AG20443 (cell line): ENCODE measurements at regions not wholly inside any gene's neighbourhood (a gene's known extent, or its start where the extent isn't known, plus 50 kb on each side); places are given as distances from the start of the nearest gene placed in this dataset.

Experiments used
- DNase-seq: peaks from one replicate; pipeline ENCODE4 v3.0.0; 2012; ENCODE audit warnings: low spot score, mixed read lengths

DNA sequence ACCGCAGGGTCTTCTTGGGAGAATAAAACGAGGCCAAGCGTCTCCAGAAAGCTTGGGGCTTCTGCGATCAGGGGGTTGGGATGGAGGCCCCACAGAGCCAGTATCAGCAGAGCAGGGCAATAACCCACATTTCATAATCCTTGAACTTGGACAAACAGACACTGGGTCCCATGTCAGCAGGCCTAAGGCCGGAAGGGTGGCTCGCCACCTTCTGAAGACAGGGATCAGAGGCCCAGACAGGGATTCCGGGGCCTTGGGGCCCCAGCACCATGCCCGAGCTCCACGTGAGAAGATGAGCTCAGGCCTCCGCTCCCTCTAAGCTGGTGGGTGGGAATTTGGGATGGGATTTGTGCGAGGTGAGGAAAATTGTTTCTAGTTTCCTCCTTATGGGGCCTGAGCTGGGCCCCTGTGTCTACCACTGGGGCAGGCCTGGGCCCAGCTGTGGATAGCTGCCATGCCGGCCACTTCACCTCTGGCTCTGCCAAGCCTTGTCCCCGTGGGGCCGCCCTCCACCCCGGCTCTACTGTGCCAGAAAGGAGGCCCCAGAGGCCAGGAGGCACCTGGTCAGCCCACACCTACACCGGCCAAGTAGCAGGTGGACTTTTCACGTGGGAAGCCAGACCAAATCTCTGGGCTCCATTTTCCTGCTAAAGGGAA is 67.2 kb upstream of the DLK1 start:
- DNase-seq = no peak

GRCh38 chr14:100660498-100660881 is 66.2 kb upstream of the DLK1 start:
- no peak for DNase-seq

DNA sequence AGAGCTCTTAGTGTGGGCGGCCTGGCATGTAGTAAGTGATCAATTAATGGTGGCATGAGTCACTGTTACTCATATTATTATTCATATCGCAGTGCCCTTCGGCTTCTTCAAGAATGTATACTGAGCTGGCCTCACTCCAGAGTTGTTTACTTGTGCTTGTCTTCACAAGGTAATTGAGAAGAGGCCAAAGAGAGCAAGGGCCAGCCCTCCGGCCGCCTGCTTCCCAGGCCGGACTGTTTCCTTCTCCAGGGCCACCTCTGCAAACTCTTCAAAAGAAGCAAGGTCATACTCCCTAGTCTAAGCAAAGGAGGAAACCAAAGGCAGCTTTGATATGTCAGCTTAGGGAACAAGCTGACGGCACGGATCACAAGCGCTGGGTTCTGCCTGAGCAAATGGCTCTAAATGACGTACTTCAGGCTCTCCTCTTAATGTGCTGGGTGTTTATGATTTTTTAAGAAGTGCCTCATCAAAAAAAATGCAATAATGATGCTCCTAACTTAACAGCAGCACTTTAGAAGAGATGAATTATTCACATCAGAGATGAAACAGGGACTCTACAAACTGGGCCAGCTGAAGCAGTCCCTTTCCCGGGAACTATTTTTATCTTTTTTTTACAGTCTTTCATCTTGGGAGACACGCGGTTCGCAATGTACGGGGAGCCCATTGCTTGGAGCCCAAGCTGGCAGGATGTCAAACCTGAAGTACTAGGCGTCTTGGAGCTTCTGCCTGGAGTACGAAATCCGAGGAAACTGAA is 65.6 kb upstream of the DLK1 start:
- DNase-seq = no peak

GRCh38 chr14:100662879-100663760 is 63.6 kb upstream of the DLK1 start:
- peak; percentile 84 for DNase-seq

DNA sequence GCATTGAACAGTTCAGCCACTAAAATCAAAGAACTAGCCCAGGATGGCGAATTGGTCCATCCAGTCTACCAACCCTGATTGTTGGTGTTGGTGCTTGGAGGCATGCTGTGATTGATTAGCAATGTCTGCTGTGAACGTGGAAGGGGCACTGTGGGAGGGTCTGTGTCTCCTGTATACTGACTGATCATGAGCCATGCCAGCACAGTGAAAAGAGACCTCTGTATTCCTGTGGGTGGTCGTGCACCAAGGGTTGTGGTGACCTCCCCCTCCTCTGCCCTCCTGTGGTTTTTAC is 63.0 kb upstream of the DLK1 start:
- DNase-seq = no peak

DNA sequence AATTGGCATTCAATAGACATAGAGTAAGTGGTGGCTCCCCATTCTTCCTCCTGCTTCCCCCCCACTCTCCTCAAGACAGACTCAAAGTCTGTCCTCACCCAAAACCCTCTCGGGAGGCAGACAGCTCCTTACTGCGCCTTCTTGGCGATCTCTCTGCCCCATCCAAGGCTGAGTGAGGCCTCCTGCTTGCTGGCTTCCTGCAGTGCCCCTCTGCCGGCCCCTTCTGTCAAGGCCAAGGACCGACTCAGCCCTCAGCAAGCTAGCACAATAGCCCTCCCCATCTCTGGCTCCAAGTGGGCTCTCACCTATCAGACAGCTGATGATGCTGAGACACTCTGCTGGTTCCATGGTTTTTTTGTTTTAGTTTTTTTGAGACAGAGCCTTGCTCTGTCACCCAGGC is 62.5 kb upstream of the DLK1 start:
- no peak for DNase-seq

DNA sequence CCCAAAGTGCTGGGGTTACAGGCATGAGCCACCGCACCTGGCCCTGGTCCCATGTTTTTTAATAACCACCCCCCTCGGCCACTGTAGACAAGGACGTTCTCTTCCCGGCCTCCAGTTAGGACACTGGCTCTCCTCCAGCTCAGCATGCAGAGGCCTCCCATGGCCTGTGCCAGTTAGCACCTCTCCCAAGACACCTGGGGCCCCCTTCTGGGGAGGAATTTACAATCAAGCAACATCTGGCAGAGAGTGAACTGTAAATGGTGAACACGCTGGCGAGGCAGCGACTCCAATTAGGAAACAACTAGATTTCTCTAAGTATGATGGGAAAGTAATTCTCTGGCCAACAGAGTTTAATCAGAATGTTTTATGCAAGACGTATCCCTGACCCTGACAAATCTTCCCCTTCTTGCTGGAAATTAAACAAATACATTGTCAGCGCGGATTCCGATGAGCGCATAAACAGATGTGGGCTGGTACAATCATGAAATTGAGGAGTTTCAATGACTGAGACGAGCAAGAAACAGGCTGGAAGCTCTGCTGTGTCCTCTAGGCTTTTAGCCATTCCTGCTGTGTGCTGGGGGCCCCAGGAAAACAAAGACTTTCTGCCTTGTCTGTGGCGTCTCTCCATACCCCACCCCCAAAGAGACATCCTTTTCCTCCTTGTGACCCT is 61.7 kb upstream of the DLK1 start:
- DNase-seq = peak; percentile 67

DNA sequence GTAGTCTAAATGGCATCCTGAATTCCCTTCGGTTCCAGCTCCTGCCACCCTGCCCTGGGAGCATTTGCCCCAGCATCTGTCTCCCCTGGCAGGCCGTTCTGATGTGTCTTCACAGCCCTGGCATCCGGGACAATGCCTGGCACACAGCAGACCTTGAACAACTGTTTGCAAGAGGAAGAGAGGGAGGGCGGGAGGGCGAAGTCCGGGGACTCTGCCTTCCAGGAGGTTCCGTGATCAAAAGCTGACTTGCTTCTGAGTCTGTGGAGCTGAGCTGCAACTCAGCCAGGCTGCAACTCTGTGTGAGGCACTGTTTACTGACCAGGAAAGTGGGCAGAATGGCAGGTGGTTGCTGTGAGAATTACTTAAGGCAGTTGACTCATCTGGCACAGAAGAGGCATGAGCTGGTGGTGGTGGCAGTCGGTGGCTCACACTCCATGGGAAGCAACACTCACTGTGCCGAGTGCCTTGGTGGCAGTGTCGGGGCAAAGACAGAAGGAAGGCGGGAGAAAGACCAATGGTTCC is 61.1 kb upstream of the DLK1 start:
- DNase-seq = no peak

DNA sequence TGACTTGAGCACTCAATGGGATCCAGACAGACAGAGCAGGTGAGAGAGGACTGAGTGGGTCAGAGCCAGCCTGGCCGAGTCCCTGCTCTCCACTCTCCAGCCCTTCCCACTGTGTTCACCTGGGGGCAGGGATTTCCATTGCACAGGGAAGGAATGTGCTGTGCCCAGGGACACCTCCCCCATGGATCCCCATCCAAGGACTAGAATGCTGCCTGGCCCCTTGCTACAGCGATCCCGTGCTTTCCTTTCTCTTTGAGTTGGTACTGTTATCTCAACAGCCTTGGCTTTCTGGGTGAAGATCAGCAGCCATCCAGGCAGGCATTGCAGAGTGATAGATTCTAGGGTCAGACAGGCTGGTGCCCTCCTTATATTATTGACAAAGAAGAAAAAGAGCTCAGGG is 60.3 kb upstream of the DLK1 start:
- DNase-seq = no peak

- no peak for DNase-seq
Observed at GRCh38 chr14:100666851-100667250, 59.8 kb upstream of the DLK1 start.

DNA sequence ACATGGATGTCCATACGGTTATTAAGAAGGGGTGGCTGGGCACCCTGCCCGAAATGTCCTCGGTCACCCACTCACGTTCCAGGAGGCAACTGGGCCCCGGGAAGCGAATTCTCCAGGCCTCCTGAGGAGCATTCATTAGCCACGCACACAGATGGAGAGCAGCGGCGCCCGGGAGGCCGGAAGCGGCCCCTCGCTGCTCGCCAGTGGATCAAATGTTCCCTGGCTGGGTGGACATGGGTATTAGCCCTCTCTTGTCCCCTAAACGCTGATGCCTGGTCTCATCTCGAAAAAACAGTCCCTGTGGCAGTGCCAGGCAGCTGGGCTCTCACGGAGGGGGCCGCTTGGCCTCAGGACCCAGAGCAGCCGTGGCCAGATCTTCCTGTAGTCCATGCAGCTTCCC is 59.0 kb upstream of the DLK1 start:
- DNase-seq = no peak

GRCh38 chr14:100668352-100668751 is 58.3 kb upstream of the DLK1 start:
- no peak for DNase-seq

DNA sequence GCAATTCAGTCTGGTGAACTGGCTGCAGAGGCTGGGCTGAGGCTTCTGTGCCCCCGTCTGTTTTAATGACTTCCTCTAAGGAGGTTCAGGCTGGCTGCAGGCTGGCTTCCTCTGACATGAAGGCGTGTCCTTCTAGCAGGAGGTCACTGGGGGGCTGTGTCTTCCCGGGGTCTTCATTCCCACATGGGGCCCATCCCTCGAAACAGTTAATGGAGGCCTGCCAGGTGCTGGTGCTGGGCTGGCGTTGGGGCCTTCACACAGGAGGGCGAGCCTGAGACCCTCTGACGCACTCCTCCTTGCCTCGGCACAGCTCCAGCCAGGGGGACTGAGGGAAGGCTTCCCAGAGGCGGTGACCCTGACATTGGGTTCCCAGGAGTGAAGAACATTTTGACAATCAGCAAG is 57.7 kb upstream of the DLK1 start:
- no peak for DNase-seq

GRCh38 chr14:100669468-100669867 is 57.2 kb upstream of the DLK1 start:
- DNase-seq = no peak

- DNase-seq = no peak
Observed at GRCh38 chr14:100670017-100670752, 56.5 kb upstream of the DLK1 start.

- DNase-seq = no peak
Observed at GRCh38 chr14:100670753-100671049, 56.0 kb upstream of the DLK1 start.

GRCh38 chr14:100671386-100671901 is 55.2 kb upstream of the DLK1 start:
- no peak for DNase-seq

GRCh38 chr14:100671906-100672305 is 54.8 kb upstream of the DLK1 start:
- DNase-seq = no peak

DNA sequence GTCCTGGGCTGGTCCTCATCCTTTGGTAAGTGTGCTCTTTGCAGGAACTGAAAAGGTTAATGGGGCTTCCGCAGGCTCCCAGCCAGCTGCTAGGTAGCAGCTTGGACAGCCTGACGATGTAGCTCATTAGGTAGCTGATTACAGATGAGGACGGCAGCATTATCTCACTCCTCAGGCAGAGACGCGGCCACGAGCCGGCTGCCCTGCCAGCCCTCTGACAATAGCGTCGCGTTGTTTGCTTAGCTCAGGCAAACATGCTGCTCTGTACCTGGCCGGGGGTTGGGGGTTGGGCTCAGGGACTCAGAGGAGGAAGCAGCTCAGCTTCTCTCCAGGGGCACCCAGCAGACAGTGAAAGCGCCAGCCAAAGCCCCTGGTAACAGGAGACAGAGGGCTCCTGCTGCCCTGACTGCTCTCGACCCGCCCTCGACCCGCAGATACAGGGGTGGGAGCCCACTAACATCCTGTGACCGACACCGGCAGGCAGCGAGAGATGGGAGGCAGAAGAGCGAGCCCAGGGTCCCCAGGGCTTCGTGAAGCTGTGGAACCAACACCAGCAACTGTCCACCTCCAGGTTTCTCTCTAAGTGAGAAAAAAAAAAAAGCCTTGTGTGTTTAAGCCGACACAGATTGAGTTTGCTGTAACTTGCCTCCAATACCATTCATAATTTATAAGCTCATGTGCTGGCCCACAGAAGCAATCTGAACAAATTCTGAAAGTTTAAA is 53.4 kb upstream of the DLK1 start:
- DNase-seq = no peak

- DNase-seq = no peak
Observed at GRCh38 chr14:100673807-100674154, 52.9 kb upstream of the DLK1 start.

DNA sequence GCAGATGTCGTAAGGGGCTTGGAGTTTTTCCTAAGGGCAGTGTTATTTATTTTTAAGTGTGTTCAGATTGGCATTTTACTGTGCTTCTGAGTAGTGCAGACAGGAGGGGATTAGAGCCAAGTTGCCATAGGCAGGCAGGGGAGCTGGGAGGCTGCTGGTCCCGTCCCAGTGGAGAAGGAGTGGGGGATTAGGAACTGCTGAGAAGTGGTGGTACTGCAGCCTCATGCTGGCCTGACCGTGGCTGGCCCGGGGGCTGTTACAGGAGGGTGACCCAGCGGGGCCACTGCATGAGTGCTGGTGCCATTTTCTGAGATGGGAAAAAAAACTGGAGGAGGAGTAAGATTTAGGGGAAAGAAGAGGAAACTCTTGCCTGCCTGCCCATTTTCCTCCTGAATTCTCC is 52.3 kb upstream of the DLK1 start:
- no peak for DNase-seq
